Testis (tissue), 2 donors: ENCODE measurements at regions not wholly inside any gene's neighbourhood (a gene's known extent, or its start where the extent isn't known, plus 50 kb on each side); places are given as distances from the start of the nearest gene placed in this dataset.

Experiments
- DNase-seq: peaks from one replicate; pipeline ENCODE4 v3.0.0-alpha.2; 2019
- H3K27ac ChIP-seq, 2 donors: fragments of 200-600 bp; sonication (generic); one replicate each; pipeline ENCODE4 v1.5.1; 2019
- H3K27me3 ChIP-seq: fragments of 200-600 bp; sonication (generic); one replicate; pipeline ENCODE4 v1.5.1; 2019
- H3K36me3 ChIP-seq: fragments of 200-600 bp; sonication (generic); one replicate; pipeline ENCODE4 v1.5.1; 2017; ENCODE audit warnings: low read depth; ENCODE audit errors: missing control alignments
- H3K4me1 ChIP-seq: fragments of 200-600 bp; sonication (generic); one replicate; pipeline ENCODE4 v1.5.1; 2019
- H3K4me3 ChIP-seq, 2 donors: fragments of 200-600 bp; sonication (generic); one replicate each; pipeline ENCODE4 v1.5.1; 2017 to 2019
- H3K9me3 ChIP-seq: fragments of 200-600 bp; sonication (generic); one replicate; pipeline ENCODE4 v1.5.1; 2017
- CTCF ChIP-seq, 3 experiments: fragments of 450-650 bp in 2 of 3; fragments of 200-600 bp in 1 of 3; sonication (generic) in 1 of 3; IDR thresholded peaks; one replicate each; pipeline ENCODE4 v1.5.1; 2016 to 2019; ENCODE audit warnings: antibody characterized with exemption in 3 of 3, mild to moderate bottlenecking in 2 of 3, moderate library complexity in 1 of 3
- POLR2A ChIP-seq: fragments of 450-650 bp; IDR thresholded peaks from one replicate; pipeline ENCODE4 v1.6.1; 2017; ENCODE audit warnings: antibody characterized with exemption, mild to moderate bottlenecking, moderate library complexity
- WGBS, 2 donors: methylation state at CpG; one replicate each; pipeline ENCODE4 v1.1.5; 2018; 5-methylcytosine and 5-hydroxymethylcytosine counted together
- intact Hi-C: fragments of 100-400 bp; cut with DNase I; formaldehyde crosslinking; loops from one replicate; pipeline ENCODE4 v1.15.1; 2023; ENCODE audit warnings: low total_unique reads

DNA sequence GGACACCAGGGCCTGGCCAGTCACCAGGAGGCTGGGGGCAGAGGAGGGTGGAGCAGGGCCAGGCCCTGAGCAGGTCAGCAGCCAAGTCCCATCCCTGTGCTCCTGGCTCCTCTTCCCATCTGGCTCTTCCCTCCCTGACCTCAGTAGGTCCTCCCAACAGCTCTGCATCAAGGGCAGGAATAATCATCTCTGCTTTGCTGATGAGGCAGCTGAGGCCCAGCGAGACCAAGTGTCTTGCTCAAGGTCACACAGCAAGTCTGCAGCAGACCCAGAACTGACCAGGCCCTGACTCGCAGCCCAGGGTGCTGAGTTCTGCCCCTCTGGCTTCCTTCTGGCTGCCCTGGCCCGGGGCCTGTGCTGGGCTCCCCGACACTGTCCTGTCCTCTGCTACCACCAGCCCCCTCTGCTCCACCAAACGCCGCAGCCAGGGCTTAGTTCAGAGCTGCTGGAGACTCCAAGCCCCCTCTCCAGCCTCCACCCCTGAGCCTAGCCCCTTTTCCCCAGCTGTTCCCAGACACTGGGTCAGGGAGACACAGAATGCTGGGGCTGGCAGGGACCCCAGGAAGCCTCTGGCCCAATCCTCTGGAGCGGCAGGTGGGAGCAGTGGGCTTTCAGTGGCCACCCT is 224.9 kb downstream of the PTPRU start:
- Histone ChIP-seq H3K27ac (no peak overlapping the region), H3K4me3 (no peak overlapping the region), H3K27me3 (no peaks in the 10 kb centered on the region), H3K9me3 (no peaks in the 10 kb centered on the region), H3K4me1 (no peaks in the 10 kb centered on the region), H3K36me3 (no peaks in the 10 kb centered on the region)
- intact Hi-C loops, result no loop called here
- TF ChIP-seq CTCF (IDR thresholded peaks at IDR 0.05) (no peak), POLR2A (no peak)
- DNase-seq, result no peak
- WGBS, 2 donors, result 81 to 84% methylated on average over 3 to 7 of the region's 7 CpGs

- intact Hi-C loops, result no loop called here
- Histone ChIP-seq H3K36me3 (no peaks in the 10 kb centered on the region), H3K27ac (no peak overlapping the region), H3K9me3 (no peaks in the 10 kb centered on the region), H3K27me3 (no peaks in the 10 kb centered on the region), H3K4me1 (no peaks in the 10 kb centered on the region), H3K4me3 (no peak overlapping the region)
- TF ChIP-seq POLR2A (no peak), CTCF (IDR thresholded peaks at IDR 0.05) (no peak)
- no peak for DNase-seq
These were observed 224.4 kb downstream of the PTPRU start for GRCh38 chr1:29460694-29461093.

- 48 to 69% methylated on average over 2 to 4 of the region's 4 CpGs for WGBS, 2 donors
- H3K27me3 ChIP-seq, result no peaks in the 10 kb centered on the region
- no peaks in the 10 kb centered on the region for H3K36me3 ChIP-seq
- no peaks in the 10 kb centered on the region for H3K4me1 ChIP-seq
- no peak overlapping the region for H3K27ac ChIP-seq
- H3K4me3 ChIP-seq, result no peak overlapping the region
- DNase-seq, result no peak
- no peaks in the 10 kb centered on the region for H3K9me3 ChIP-seq
- intact Hi-C loops, result no loop called here
- TF ChIP-seq POLR2A (no peak), CTCF (IDR thresholded peaks at IDR 0.05) (no peak)
These were observed 223.8 kb downstream of the PTPRU start for GRCh38 chr1:29460041-29460610.

- H3K36me3 ChIP-seq, result no peaks in the 10 kb centered on the region
- no peak for DNase-seq
- no peaks in the 10 kb centered on the region for H3K4me1 ChIP-seq
- no peak overlapping the region for H3K4me3 ChIP-seq
- no peak overlapping the region for H3K27ac ChIP-seq
- no peaks in the 10 kb centered on the region for H3K9me3 ChIP-seq
- intact Hi-C loops, result no loop called here
- H3K27me3 ChIP-seq, result no peaks in the 10 kb centered on the region
- TF ChIP-seq POLR2A (no peak), CTCF (IDR thresholded peaks at IDR 0.05) (no peak)
- WGBS, 2 donors, result 81 to 82% methylated on average over 6 of the region's 6 CpGs
These were observed 223.3 kb downstream of the PTPRU start for GRCh38 chr1:29459620-29459945.
